ENCODE measurements at regions not wholly inside any gene's neighbourhood (a gene's known extent, or its start where the extent isn't known, plus 50 kb on each side); places are given as distances from the start of the nearest gene placed in this dataset.

- TF ChIP-seq CTCF (conservative IDR thresholded peaks at IDR 0.05) (no peak), ZFX (IDR thresholded peaks at IDR 0.05) (no peak)
- H3K27ac ChIP-seq: no peak overlapping the region
Measured at GRCh38 chr17:12438212-12438611, 227.5 kb upstream of the MYOCD start.

- no peak overlapping the region for H3K27ac ChIP-seq
- no peak for TF ChIP-seq ZFX (IDR thresholded peaks at IDR 0.05)
- TF ChIP-seq CTCF (conservative IDR thresholded peaks at IDR 0.05): no peak
Measured at GRCh38 chr17:12438813-12439586, 226.7 kb upstream of the MYOCD start.

- TF ChIP-seq CTCF (conservative IDR thresholded peaks at IDR 0.05) (no peak), ZFX (IDR thresholded peaks at IDR 0.05) (no peak)
- H3K27ac ChIP-seq: no peak overlapping the region
Measured at GRCh38 chr17:12445331-12445730, 220.4 kb upstream of the MYOCD start.

- TF ChIP-seq CTCF (conservative IDR thresholded peaks at IDR 0.05) (no peak), ZFX (IDR thresholded peaks at IDR 0.05) (no peak)
Measured at GRCh38 chr17:12457493-12457892, 208.2 kb upstream of the MYOCD start.

GRCh38 chr17:12459736-12460135, 206.0 kb upstream of the MYOCD start:
- no peak for TF ChIP-seq ZFX (IDR thresholded peaks at IDR 0.05)
- TF ChIP-seq CTCF (conservative IDR thresholded peaks at IDR 0.05): no peak
- no peak overlapping the region for H3K27ac ChIP-seq

More at GRCh38 chr17:12457493-12457892, 208.2 kb upstream of the MYOCD start:
- H3K27ac ChIP-seq: no peak overlapping the region

- TF ChIP-seq ZFX (IDR thresholded peaks at IDR 0.05) (no peak), CTCF (conservative IDR thresholded peaks at IDR 0.05) (no peak)
- H3K27ac ChIP-seq: no peak overlapping the region
Measured at GRCh38 chr17:12463102-12463501, 202.6 kb upstream of the MYOCD start.

GRCh38 chr17:12472252-12473173, 193.2 kb upstream of the MYOCD start:
- H3K27ac ChIP-seq: no peak overlapping the region
- TF ChIP-seq ZFX (IDR thresholded peaks at IDR 0.05): no peak
- no peak for TF ChIP-seq CTCF (conservative IDR thresholded peaks at IDR 0.05)

Data from C4-2B (cell line).